Fibroblast of the aortic adventitia (primary cell): ENCODE measurements at regions not wholly inside any gene's neighbourhood (a gene's known extent, or its start where the extent isn't known, plus 50 kb on each side); places are given as distances from the start of the nearest gene placed in this dataset.
A peak's percentile ranks its signal among the peaks of the same experiment; 100 is the strongest.

Experiments used
- DNase-seq: peaks from one replicate; pipeline ENCODE4 v3.0.0-alpha.2; 2010; ENCODE audit warnings: low read depth
- H3K4me3 ChIP-seq: 2 replicates; pipeline ENCODE4 v1.5.1; 2011; ENCODE audit warnings: low read depth, mild to moderate bottlenecking, control low read depth, low read length, moderate library complexity
- CTCF ChIP-seq: IDR thresholded peaks from 2 replicates; pipeline ENCODE4 v1.5.1; 2011; ENCODE audit warnings: mild to moderate bottlenecking, low read length, control low read depth, inconsistent platforms; ENCODE audit not compliant: insufficient read depth

- H3K4me3 ChIP-seq: peak overlapping the region; percentile 34
- TF ChIP-seq CTCF: no peak
- peak; percentile 5 for DNase-seq
These were observed 181.2 kb upstream of the ANK3 start for GRCh38 chr10:60570896-60571295.

GRCh38 chr10:60570272-60570865 is 180.7 kb upstream of the ANK3 start:
- no peak for TF ChIP-seq CTCF
- DNase-seq: no peak
- no peak overlapping the region for H3K4me3 ChIP-seq

GRCh38 chr10:60569681-60570080 is 180.0 kb upstream of the ANK3 start:
- H3K4me3 ChIP-seq: no peak overlapping the region
- no peak for TF ChIP-seq CTCF
- DNase-seq: peak; percentile 10

- H3K4me3 ChIP-seq: no peak overlapping the region
- DNase-seq: no peak
- no peak for TF ChIP-seq CTCF
These were observed 176.4 kb upstream of the ANK3 start for GRCh38 chr10:60566096-60566495.

- no peak for DNase-seq
- TF ChIP-seq CTCF: no peak
- H3K4me3 ChIP-seq: no peak overlapping the region
These were observed 175.8 kb upstream of the ANK3 start for GRCh38 chr10:60565492-60565891.

GRCh38 chr10:60564475-60564874 is 174.8 kb upstream of the ANK3 start:
- DNase-seq: peak; percentile 25
- no peak overlapping the region for H3K4me3 ChIP-seq
- no peak for TF ChIP-seq CTCF

- DNase-seq: no peak
- H3K4me3 ChIP-seq: no peak overlapping the region
- no peak for TF ChIP-seq CTCF
These were observed 170.8 kb upstream of the ANK3 start for GRCh38 chr10:60560451-60560850.
